Trophoblast cell (in vitro differentiated cells and primary cell): ENCODE measurements at regions not wholly inside any gene's neighbourhood (a gene's known extent, or its start where the extent isn't known, plus 50 kb on each side); places are given as distances from the start of the nearest gene placed in this dataset.

Experiments used
- DNase-seq, 2 donors: peaks; one replicate each; pipeline ENCODE4 v3.0.0-alpha.2; 2016
- H2AFZ ChIP-seq: 2 replicates; pipeline ENCODE4 v1.6.1; 2013; ENCODE audit warnings: low read length, moderate library complexity, mild to moderate bottlenecking; ENCODE audit not compliant: insufficient read depth, poor library complexity
- H2AK5ac ChIP-seq: 2 replicates; pipeline ENCODE4 v1.6.1; 2013; ENCODE audit warnings: mild to moderate bottlenecking, low read length
- H2BK120ac ChIP-seq: 2 replicates; pipeline ENCODE4 v1.6.1; 2013; ENCODE audit warnings: low read length, mild to moderate bottlenecking, moderate library complexity; ENCODE audit not compliant: insufficient read depth, poor library complexity
- H2BK12ac ChIP-seq: 2 replicates; pipeline ENCODE4 v1.6.1; 2013; ENCODE audit warnings: mild to moderate bottlenecking, low read length, moderate library complexity
- H2BK5ac ChIP-seq: 2 replicates; pipeline ENCODE4 v1.6.1; 2013; ENCODE audit warnings: low read length, low read depth, moderate library complexity, mild to moderate bottlenecking; ENCODE audit not compliant: poor library complexity
- H3K14ac ChIP-seq: 2 replicates; pipeline ENCODE4 v1.6.1; 2013; ENCODE audit warnings: mild to moderate bottlenecking, low read length
- H3K18ac ChIP-seq: 2 replicates; pipeline ENCODE4 v1.6.1; 2013; ENCODE audit warnings: mild to moderate bottlenecking, low read length
- H3K23ac ChIP-seq: 2 replicates; pipeline ENCODE4 v1.6.1; 2013; ENCODE audit warnings: low read length
- H3K27ac ChIP-seq: 2 replicates; pipeline ENCODE4 v1.5.1; 2013; ENCODE audit warnings: low read depth, mild to moderate bottlenecking, inconsistent platforms, low read length, moderate library complexity
- H3K27me3 ChIP-seq: 2 replicates; pipeline ENCODE4 v1.6.1; 2013; ENCODE audit warnings: inconsistent platforms, mild to moderate bottlenecking, low read length, moderate library complexity; ENCODE audit not compliant: insufficient read depth
- H3K36me3 ChIP-seq, 2 experiments: 1 replicate in 1 of 2; 2 replicates in 1 of 2; pipeline ENCODE4 v1.6.1; 2013; ENCODE audit warnings: low read length in 2 of 2, mild to moderate bottlenecking in 2 of 2, moderate library complexity in 1 of 2; ENCODE audit not compliant: insufficient read depth in 2 of 2, control insufficient read depth in 1 of 2
- H3K4ac ChIP-seq: 2 replicates; pipeline ENCODE4 v1.6.1; 2013; ENCODE audit warnings: low read depth, mild to moderate bottlenecking, low read length, moderate library complexity
- H3K4me1 ChIP-seq, 2 experiments: 1 replicate in 1 of 2; 2 replicates in 1 of 2; pipeline ENCODE4 v1.6.1; 2013; ENCODE audit warnings: low read length in 2 of 2, mild to moderate bottlenecking in 2 of 2, moderate library complexity in 1 of 2; ENCODE audit not compliant: insufficient read depth in 2 of 2, control insufficient read depth in 1 of 2
- H3K4me2 ChIP-seq: 2 replicates; pipeline ENCODE4 v1.6.1; 2013; ENCODE audit warnings: inconsistent platforms, mild to moderate bottlenecking, low read length, moderate library complexity
- H3K4me3 ChIP-seq: 2 replicates; pipeline ENCODE4 v1.5.1; 2013; ENCODE audit warnings: mild to moderate bottlenecking, low read depth, low read length, inconsistent platforms
- H3K79me1 ChIP-seq: one replicate; pipeline ENCODE4 v1.6.1; 2013; ENCODE audit warnings: low read length
- H3K79me2 ChIP-seq: 2 replicates; pipeline ENCODE4 v1.6.1; 2013; ENCODE audit warnings: low read length, mild to moderate bottlenecking; ENCODE audit not compliant: control insufficient read depth, insufficient read depth, poor library complexity
- H3K9ac ChIP-seq: 2 replicates; pipeline ENCODE4 v1.6.1; 2013; ENCODE audit warnings: mild to moderate bottlenecking, low read length
- H3K9me3 ChIP-seq: 2 replicates; pipeline ENCODE4 v1.6.1; 2013; ENCODE audit warnings: low read depth, mild to moderate bottlenecking, control low read depth, inconsistent platforms, low read length; ENCODE audit not compliant: insufficient read depth
- H4K12ac ChIP-seq: 2 replicates; pipeline ENCODE4 v1.6.1; 2013; ENCODE audit warnings: low read depth, mild to moderate bottlenecking, low read length, moderate library complexity
- H4K8ac ChIP-seq: 2 replicates; pipeline ENCODE4 v1.6.1; 2013; ENCODE audit warnings: low read depth, mild to moderate bottlenecking, low read length, moderate library complexity
- H4K91ac ChIP-seq: one replicate; pipeline ENCODE4 v1.6.1; 2013; ENCODE audit warnings: low read depth, mild to moderate bottlenecking, low read length, moderate library complexity
- WGBS: extraction: QIAGEN DNeasy Blood & Tissue Kit; methylation state at CpG from one replicate; pipeline ENCODE4 v1.1.7; 2013; ENCODE audit warnings: missing lambda C conversion rate; ENCODE audit not compliant: insufficient read length, insufficient coverage; ENCODE audit errors: extremely low coverage; 5-methylcytosine and 5-hydroxymethylcytosine counted together

DNA sequence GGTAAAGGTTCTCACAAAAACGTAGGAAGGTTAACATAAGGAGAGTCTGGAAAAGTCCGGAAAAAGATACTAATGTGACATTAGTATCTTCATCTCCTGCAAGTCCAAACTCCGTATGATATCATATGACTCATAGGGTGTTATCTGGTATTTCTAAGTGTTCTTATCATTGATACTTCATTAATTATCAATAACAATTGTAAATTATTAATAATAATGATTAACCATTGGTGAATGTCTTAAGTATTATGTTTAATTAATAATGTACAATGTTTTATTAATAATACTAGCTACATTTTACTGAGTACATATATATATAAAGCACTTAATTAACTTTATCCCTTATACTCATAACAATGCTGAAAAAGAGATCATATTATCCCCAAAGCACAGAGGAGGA lies 402.4 kb downstream of the SEMA3D start:
- Histone ChIP-seq H3K18ac (no peak overlapping the region), H3K9ac (no peak overlapping the region), H2AFZ (no peak overlapping the region), H3K36me3 (no peaks in the 10 kb centered on the region), H3K79me2 (no peaks in the 10 kb centered on the region), H3K4ac (no peak overlapping the region), H2BK12ac (no peak overlapping the region), H3K9me3 (peaks cover 5% of the 10 kb centered on the region), H3K4me3 (no peak overlapping the region), H3K27ac (no peak overlapping the region), H3K23ac (no peak overlapping the region), H3K4me2 (no peak overlapping the region), H4K8ac (no peak overlapping the region), H3K14ac (no peak overlapping the region), H3K79me1 (no peaks in the 10 kb centered on the region), H2BK5ac (no peak overlapping the region), H3K4me1 (no peaks in the 10 kb centered on the region), H4K91ac (no peak overlapping the region), H2AK5ac (no peak overlapping the region), H2BK120ac (no peak overlapping the region), H3K27me3 (no peaks in the 10 kb centered on the region), H4K12ac (no peak overlapping the region)
- DNase-seq = no peak
- WGBS = no CpG with 5 or more reads among the region's 3 CpGs

DNA sequence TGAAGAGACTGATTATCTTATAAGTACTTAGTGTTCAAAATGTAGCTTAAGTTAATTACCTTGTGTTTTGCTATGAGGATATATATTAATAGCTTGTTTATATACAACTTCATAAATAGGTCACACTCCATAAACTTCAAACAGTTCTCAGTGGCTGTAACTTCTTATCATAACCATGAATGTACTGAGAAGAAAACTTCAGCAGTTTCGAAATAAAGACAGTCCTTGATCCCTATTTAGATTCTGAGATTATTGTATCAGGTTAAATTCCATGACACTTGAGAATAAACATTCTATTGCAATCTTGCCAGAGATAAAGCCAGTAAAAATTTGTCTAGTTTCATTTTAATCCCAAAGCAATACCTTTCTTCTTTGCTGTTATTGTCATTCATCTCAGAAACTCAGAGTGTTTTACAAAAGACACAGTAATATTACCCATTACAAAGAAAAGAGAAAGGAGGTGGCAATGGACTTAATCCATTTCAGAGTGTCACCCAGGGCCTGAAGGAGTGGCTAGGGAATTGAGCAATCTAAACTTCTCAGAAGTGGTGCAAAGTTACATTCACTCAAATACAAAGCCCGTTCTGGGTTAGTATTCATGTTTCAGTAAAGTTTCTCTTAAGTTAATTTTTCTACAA lies 403.6 kb downstream of the SEMA3D start:
- no peak overlapping the region for H2BK120ac ChIP-seq
- H3K9ac ChIP-seq = no peak overlapping the region
- no CpG with 5 or more reads among the region's 2 CpGs for WGBS
- peak in 1 of 2 donors; percentile 14 for DNase-seq
- H3K4me3 ChIP-seq = no peak overlapping the region
- H2AFZ ChIP-seq = no peak overlapping the region
- H3K36me3 ChIP-seq = no peaks in the 10 kb centered on the region
- H2BK5ac ChIP-seq = no peak overlapping the region
- H3K4me2 ChIP-seq = no peak overlapping the region
- no peak overlapping the region for H4K91ac ChIP-seq
- no peak overlapping the region for H2AK5ac ChIP-seq
- no peak overlapping the region for H4K8ac ChIP-seq
- no peak overlapping the region for H3K4ac ChIP-seq
- H3K4me1 ChIP-seq = no peaks in the 10 kb centered on the region
- no peak overlapping the region for H3K23ac ChIP-seq
- H3K18ac ChIP-seq = no peak overlapping the region
- no peaks in the 10 kb centered on the region for H3K79me2 ChIP-seq
- no peak overlapping the region for H4K12ac ChIP-seq
- H2BK12ac ChIP-seq = no peak overlapping the region
- H3K27ac ChIP-seq = no peak overlapping the region
- H3K14ac ChIP-seq = no peak overlapping the region
- H3K79me1 ChIP-seq = no peaks in the 10 kb centered on the region
- no peaks in the 10 kb centered on the region for H3K27me3 ChIP-seq
- H3K9me3 ChIP-seq = peaks cover 5% of the 10 kb centered on the region

DNA sequence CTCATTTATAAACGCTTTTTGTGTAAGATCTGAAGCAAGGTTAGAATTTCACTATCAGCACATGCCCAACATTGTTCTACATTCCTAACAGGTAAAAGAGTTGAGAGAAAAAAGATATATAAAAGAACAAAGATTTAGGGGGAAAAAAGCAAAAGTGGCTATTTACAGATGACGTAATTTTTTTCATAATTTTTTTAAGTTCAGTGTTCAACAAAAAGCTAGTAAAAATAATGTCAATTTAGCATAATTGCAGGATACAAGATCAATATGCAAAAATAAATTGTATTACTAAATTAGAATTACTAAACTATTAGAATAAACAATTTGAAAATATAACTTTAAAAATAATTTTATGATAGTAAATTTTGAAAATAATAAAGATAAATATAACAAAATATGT lies 405.0 kb downstream of the SEMA3D start:
- Histone ChIP-seq H3K27ac (no peak overlapping the region), H3K36me3 (no peaks in the 10 kb centered on the region), H3K9ac (no peak overlapping the region), H3K4me2 (no peak overlapping the region), H3K9me3 (peaks cover 5% of the 10 kb centered on the region), H4K12ac (no peak overlapping the region), H3K14ac (no peak overlapping the region), H4K8ac (no peak overlapping the region), H3K18ac (no peak overlapping the region), H3K27me3 (no peaks in the 10 kb centered on the region), H2AK5ac (no peak overlapping the region), H2AFZ (no peak overlapping the region), H2BK12ac (no peak overlapping the region), H3K4ac (no peak overlapping the region), H4K91ac (no peak overlapping the region), H3K23ac (no peak overlapping the region), H2BK5ac (no peak overlapping the region), H3K79me1 (no peaks in the 10 kb centered on the region), H2BK120ac (no peak overlapping the region), H3K4me3 (no peak overlapping the region), H3K4me1 (no peaks in the 10 kb centered on the region), H3K79me2 (no peaks in the 10 kb centered on the region)
- WGBS = no CpG with 5 or more reads among the region's 2 CpGs
- DNase-seq = no peak

GRCh38 chr7:84780158-84781124 lies 406.4 kb downstream of the SEMA3D start:
- H2BK5ac ChIP-seq = no peak overlapping the region
- peaks cover 5% of the 10 kb centered on the region for H3K9me3 ChIP-seq
- no CpG with 5 or more reads among the region's 10 CpGs for WGBS
- no peaks in the 10 kb centered on the region for H3K79me2 ChIP-seq
- no peak overlapping the region for H3K18ac ChIP-seq
- DNase-seq = no peak
- H4K8ac ChIP-seq = peak overlapping the region; percentile 23
- peak overlapping the region; percentile 20 for H3K9ac ChIP-seq
- no peak overlapping the region for H4K91ac ChIP-seq
- no peak overlapping the region for H3K4me2 ChIP-seq
- no peak overlapping the region for H4K12ac ChIP-seq
- H3K36me3 ChIP-seq = no peaks in the 10 kb centered on the region
- no peak overlapping the region for H2AFZ ChIP-seq
- H3K23ac ChIP-seq = peak overlapping the region; percentile 58
- H3K4me1 ChIP-seq = no peaks in the 10 kb centered on the region
- no peak overlapping the region for H3K4ac ChIP-seq
- H3K4me3 ChIP-seq = no peak overlapping the region
- H3K14ac ChIP-seq = no peak overlapping the region
- H2BK120ac ChIP-seq = no peak overlapping the region
- no peak overlapping the region for H2AK5ac ChIP-seq
- no peaks in the 10 kb centered on the region for H3K27me3 ChIP-seq
- no peak overlapping the region for H3K27ac ChIP-seq
- H2BK12ac ChIP-seq = no peak overlapping the region
- H3K79me1 ChIP-seq = no peaks in the 10 kb centered on the region
